Mucosa of rectum (tissue), 2 donors: ENCODE measurements at regions not wholly inside any gene's neighbourhood (a gene's known extent, or its start where the extent isn't known, plus 50 kb on each side); places are given as distances from the start of the nearest gene placed in this dataset.

Experiments used
- H3K27ac ChIP-seq, 2 donors: one replicate each; pipeline ENCODE4 v1.7.0; 2013; ENCODE audit warnings: inconsistent platforms in 2 of 2, low read depth in 2 of 2, low read length in 2 of 2
- H3K27me3 ChIP-seq, 2 donors: one replicate each; pipeline ENCODE4 v1.7.0; 2013; ENCODE audit warnings: low read length in 2 of 2; ENCODE audit not compliant: control insufficient read depth in 2 of 2, insufficient read depth in 2 of 2
- H3K36me3 ChIP-seq, 2 donors: one replicate each; pipeline ENCODE4 v1.7.0; 2013; ENCODE audit warnings: low read length in 2 of 2; ENCODE audit not compliant: control insufficient read depth in 2 of 2, insufficient read depth in 2 of 2
- H3K4me1 ChIP-seq, 2 donors: one replicate each; pipeline ENCODE4 v1.7.0; 2013; ENCODE audit warnings: low read length in 2 of 2, mild to moderate bottlenecking in 1 of 2; ENCODE audit not compliant: control insufficient read depth in 2 of 2, insufficient read depth in 2 of 2
- H3K4me3 ChIP-seq, 2 donors: one replicate each; pipeline ENCODE4 v1.7.0; 2013; ENCODE audit warnings: low read length in 2 of 2
- H3K9ac ChIP-seq, 2 donors: one replicate each; pipeline ENCODE4 v1.7.0; 2013; ENCODE audit warnings: low read length in 2 of 2, low read depth in 1 of 2, mild to moderate bottlenecking in 1 of 2
- H3K9me3 ChIP-seq, 2 donors: one replicate each; pipeline ENCODE4 v1.7.0; 2013; ENCODE audit warnings: low read length in 2 of 2; ENCODE audit not compliant: control insufficient read depth in 2 of 2
- donor health status: healthy.
- donor health status: Normal muscosa, but diverticular disease.

- H3K27ac ChIP-seq, result no peak overlapping the region
- H3K9ac ChIP-seq, result no peak overlapping the region
- H3K4me3 ChIP-seq, result no peak overlapping the region
- H3K4me1 ChIP-seq, result peaks cover 0 to 4% of the 10 kb centered on the region in 2 donors
- H3K36me3 ChIP-seq, result no peaks in the 10 kb centered on the region
- peaks cover 10 to 14% of the 10 kb centered on the region in 2 donors for H3K27me3 ChIP-seq
- H3K9me3 ChIP-seq, result no peaks in the 10 kb centered on the region
These were observed 266.8 kb downstream of the ABHD5 start for GRCh38 chr3:43957553-43957952.

GRCh38 chr3:43958005-43958770, 267.4 kb downstream of the ABHD5 start:
- Histone ChIP-seq H3K4me3 (no peak overlapping the region), H3K4me1 (peaks cover 0 to 4% of the 10 kb centered on the region in 2 donors), H3K9ac (no peak overlapping the region), H3K36me3 (no peaks in the 10 kb centered on the region), H3K27ac (no peak overlapping the region), H3K9me3 (no peaks in the 10 kb centered on the region), H3K27me3 (peaks cover 8 to 10% of the 10 kb centered on the region in 2 donors)

- H3K9ac ChIP-seq, result no peak overlapping the region
- no peak overlapping the region for H3K4me3 ChIP-seq
- H3K9me3 ChIP-seq, result no peaks in the 10 kb centered on the region
- H3K36me3 ChIP-seq, result no peaks in the 10 kb centered on the region
- H3K4me1 ChIP-seq, result no peaks in the 10 kb centered on the region
- H3K27ac ChIP-seq, result no peak overlapping the region
- H3K27me3 ChIP-seq, result peaks cover under 1 to 10% of the 10 kb centered on the region in 2 donors
These were observed 268.2 kb downstream of the ABHD5 start for GRCh38 chr3:43958973-43959372.

DNA sequence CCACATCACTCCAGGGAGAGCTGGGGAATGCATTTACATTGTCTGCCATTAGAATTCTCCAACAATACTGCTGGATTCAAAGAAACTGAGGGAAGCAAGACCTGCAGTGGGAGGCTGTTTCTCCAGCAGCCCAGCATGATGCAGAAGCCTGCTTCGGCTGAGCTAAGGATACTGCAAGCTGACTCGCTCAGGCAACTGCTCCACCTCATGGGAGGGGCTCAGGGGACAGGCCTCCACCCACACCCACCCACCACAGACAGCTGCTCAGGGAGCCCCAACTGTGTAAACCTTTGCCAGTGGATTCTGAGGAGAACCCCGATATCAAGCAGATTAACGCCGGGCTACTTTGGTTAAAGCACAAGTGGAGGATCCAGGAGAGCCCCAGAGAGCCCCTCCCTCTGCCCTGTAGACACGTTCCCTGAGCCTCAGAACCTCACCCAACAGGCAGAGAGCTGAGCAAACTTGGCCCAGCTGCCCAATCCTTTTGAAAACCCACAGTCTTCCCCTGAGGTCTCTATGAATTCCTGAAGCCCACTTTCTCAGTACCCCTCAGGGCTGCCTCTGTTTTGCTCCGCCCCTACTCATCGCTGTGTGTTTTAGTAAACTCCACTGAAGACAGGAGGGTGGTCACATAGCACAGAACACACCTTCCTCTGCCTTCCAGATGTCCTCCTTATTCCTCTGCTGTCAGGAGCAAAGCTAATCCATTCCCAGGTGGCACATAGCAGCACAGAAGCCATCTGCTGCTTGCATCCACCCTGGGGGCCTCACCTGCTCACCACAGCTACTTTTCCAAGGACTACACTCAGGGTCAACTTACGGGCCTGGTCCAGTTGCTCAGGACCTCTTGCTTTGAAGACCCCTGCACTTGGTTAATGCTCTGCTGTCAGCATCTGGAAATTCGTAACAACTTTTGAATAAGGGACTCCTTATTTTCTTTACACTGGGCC, 269.0 kb downstream of the ABHD5 start:
- no peak overlapping the region for H3K27ac ChIP-seq
- no peaks in the 10 kb centered on the region for H3K36me3 ChIP-seq
- H3K4me3 ChIP-seq, result no peak overlapping the region
- H3K9me3 ChIP-seq, result no peaks in the 10 kb centered on the region
- peaks cover 0 to 10% of the 10 kb centered on the region in 2 donors for H3K27me3 ChIP-seq
- no peaks in the 10 kb centered on the region for H3K4me1 ChIP-seq
- H3K9ac ChIP-seq, result no peak overlapping the region

- no peaks in the 10 kb centered on the region for H3K9me3 ChIP-seq
- peaks cover 0 to 5% of the 10 kb centered on the region in 2 donors for H3K27me3 ChIP-seq
- H3K4me1 ChIP-seq, result no peaks in the 10 kb centered on the region
- no peaks in the 10 kb centered on the region for H3K36me3 ChIP-seq
- no peak overlapping the region for H3K4me3 ChIP-seq
- H3K27ac ChIP-seq, result no peak overlapping the region
- H3K9ac ChIP-seq, result no peak overlapping the region
These were observed 269.7 kb downstream of the ABHD5 start for GRCh38 chr3:43960448-43960840.

GRCh38 chr3:43962043-43962442, 271.3 kb downstream of the ABHD5 start:
- no peaks in the 10 kb centered on the region for H3K4me1 ChIP-seq
- H3K4me3 ChIP-seq, result no peak overlapping the region
- no peak overlapping the region for H3K9ac ChIP-seq
- H3K27ac ChIP-seq, result no peak overlapping the region
- H3K9me3 ChIP-seq, result no peaks in the 10 kb centered on the region
- H3K27me3 ChIP-seq, result no peaks in the 10 kb centered on the region
- H3K36me3 ChIP-seq, result no peaks in the 10 kb centered on the region

- Histone ChIP-seq H3K27me3 (peaks cover 0 to 2% of the 10 kb centered on the region in 2 donors), H3K4me3 (no peak overlapping the region), H3K27ac (no peak overlapping the region), H3K4me1 (no peaks in the 10 kb centered on the region), H3K9me3 (no peaks in the 10 kb centered on the region), H3K9ac (no peak overlapping the region), H3K36me3 (no peaks in the 10 kb centered on the region)
These were observed 272.5 kb downstream of the ABHD5 start for GRCh38 chr3:43963208-43963607.

DNA sequence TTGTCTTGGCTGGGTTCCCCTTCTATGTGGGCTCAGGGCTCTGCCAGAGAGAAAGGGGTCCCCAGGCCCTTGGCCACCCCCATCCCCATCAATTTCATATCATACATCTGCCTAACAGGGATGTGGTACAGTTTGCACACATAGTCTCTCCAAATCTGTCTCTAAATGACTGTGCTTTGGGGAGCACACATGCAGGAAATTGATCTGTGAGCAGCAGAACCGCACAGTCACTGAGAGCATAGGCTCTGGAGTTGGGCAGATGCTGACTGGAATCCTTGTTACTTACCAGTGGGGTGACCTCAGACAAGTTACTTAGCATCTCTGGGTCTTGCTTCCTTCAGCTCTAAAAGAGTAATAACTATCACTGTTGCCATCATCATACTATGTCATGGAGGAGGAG, 273.9 kb downstream of the ABHD5 start:
- Histone ChIP-seq H3K4me1 (no peaks in the 10 kb centered on the region), H3K27me3 (peaks cover 0 to 4% of the 10 kb centered on the region in 2 donors), H3K4me3 (no peak overlapping the region), H3K9ac (no peak overlapping the region), H3K9me3 (no peaks in the 10 kb centered on the region), H3K27ac (no peak overlapping the region), H3K36me3 (no peaks in the 10 kb centered on the region)

DNA sequence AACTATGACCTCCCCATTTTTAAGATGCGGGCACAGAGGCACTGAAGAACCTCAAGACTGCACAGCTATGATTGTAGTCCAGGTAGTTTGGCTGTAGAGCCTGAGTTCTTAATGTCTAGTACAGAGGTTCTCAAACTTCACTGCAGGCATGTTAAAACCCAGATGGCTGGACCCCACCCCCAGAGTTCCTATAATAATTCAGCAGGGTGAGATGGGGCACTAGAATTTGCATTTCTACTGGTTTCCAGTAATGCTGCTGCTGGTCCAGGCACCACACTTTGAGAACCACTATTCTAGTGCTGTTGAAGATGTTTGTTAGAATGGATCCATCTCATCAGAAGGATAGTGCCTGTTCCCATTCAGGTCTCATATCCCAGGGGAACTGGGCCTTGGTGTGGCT, 274.9 kb downstream of the ABHD5 start:
- no peak overlapping the region for H3K4me3 ChIP-seq
- H3K27ac ChIP-seq, result no peak overlapping the region
- H3K4me1 ChIP-seq, result no peaks in the 10 kb centered on the region
- no peaks in the 10 kb centered on the region for H3K36me3 ChIP-seq
- H3K9me3 ChIP-seq, result no peaks in the 10 kb centered on the region
- H3K27me3 ChIP-seq, result peaks cover 0 to 4% of the 10 kb centered on the region in 2 donors
- H3K9ac ChIP-seq, result no peak overlapping the region

- H3K36me3 ChIP-seq, result no peaks in the 10 kb centered on the region
- no peak overlapping the region for H3K4me3 ChIP-seq
- H3K9ac ChIP-seq, result no peak overlapping the region
- peaks cover 0 to 4% of the 10 kb centered on the region in 2 donors for H3K27me3 ChIP-seq
- no peak overlapping the region for H3K27ac ChIP-seq
- H3K9me3 ChIP-seq, result no peaks in the 10 kb centered on the region
- H3K4me1 ChIP-seq, result no peaks in the 10 kb centered on the region
These were observed 275.4 kb downstream of the ABHD5 start for GRCh38 chr3:43966126-43966525.
